ENCODE measurements at regions not wholly inside any gene's neighbourhood (a gene's known extent, or its start where the extent isn't known, plus 50 kb on each side); places are given as distances from the start of the nearest gene placed in this dataset.

GRCh38 chr1:214117780-214118179 lies 130.0 kb downstream of the PROX1 start (continued):
- no peak for TF ChIP-seq EZH2phosphoT487 (IDR thresholded peaks at IDR 0.05; ENCODE audit: borderline replicate concordance, low read depth)
- TF ChIP-seq GABPA (IDR thresholded peaks at IDR 0.05; ENCODE audit: low read depth) = no peak
- no peak for TF ChIP-seq MEF2A (IDR thresholded peaks at IDR 0.05; ENCODE audit: borderline replicate concordance, low read depth)

GRCh38 chr1:214120191-214120590 lies 132.4 kb downstream of the PROX1 start:
- Histone ChIP-seq H3K9me2 (no peaks in the 10 kb centered on the region), H4K20me1 (ENCODE audit: insufficient read depth) (no peaks in the 10 kb centered on the region), H3F3A (replicated peaks; ENCODE audit: insufficient read depth) (no peaks in the 10 kb centered on the region), H3K27me3 (ENCODE audit: insufficient read depth) (no peaks in the 10 kb centered on the region), H2AFZ (ENCODE audit: low read depth) (no peak overlapping the region), H3K27ac (ENCODE audit: low read depth in 2 of 2, low read length in 1 of 2) (no peak overlapping the region), H3K4me3 (ENCODE audit: low read depth in 2 of 2, low read length in 1 of 2) (no peak overlapping the region), H3K36me3 (replicated peaks in 1 of 2; ENCODE audit: control insufficient read depth in 1 of 2, insufficient read depth in 2 of 2, low read length in 1 of 2) (no peaks in the 10 kb centered on the region), H3K4me2 (no peak overlapping the region), H3K79me2 (ENCODE audit: insufficient read depth) (no peaks in the 10 kb centered on the region), H3K9ac (no peak overlapping the region), H3K9me3 (no peaks in the 10 kb centered on the region), H3K4me1 (ENCODE audit: control insufficient read depth in 1 of 2, insufficient read depth in 2 of 2, low read depth in 1 of 2, low read length in 1 of 2) (peaks cover 0 to 9% of the 10 kb centered on the region in 2 experiments; a peak in 2 of 4 replicates)
- ChIA-PET POLR2A (no interaction called here), CTCF (interaction anchor here (1.2 to 1.5 kb wide), 2 partner anchors 132 to 875 kb away, joined by 3 to 4 read pairs; partner anchors contain the start of gene PROX1)
- TF ChIP-seq FOSL2 (IDR thresholded peaks at IDR 0.05; ENCODE audit: borderline replicate concordance, low read depth) = no peak
- TF ChIP-seq EP300 (IDR thresholded peaks at IDR 0.05; ENCODE audit: borderline replicate concordance in 1 of 2, low read depth in 1 of 2, low read length in 1 of 2) = no peak
- TF ChIP-seq TCF12 (IDR thresholded peaks at IDR 0.05) = no peak
- TF ChIP-seq ZBTB33 (IDR thresholded peaks at IDR 0.05; ENCODE audit: borderline replicate concordance, low read depth) = no peak
- TF ChIP-seq SMC3 (IDR thresholded peaks at IDR 0.05; ENCODE audit: low read depth, low read length) = no peak
- no peak for TF ChIP-seq PBX3 (IDR thresholded peaks at IDR 0.05)
- TF ChIP-seq ELF1 (IDR thresholded peaks at IDR 0.05) = no peak
- WGBS (ENCODE audit: low lambda C conversion rate) = 7% methylated on average over 4 of the region's 4 CpGs
- no peak for DNase-seq

- no peaks in the 10 kb centered on the region for H3K9me2 ChIP-seq
- no peaks in the 10 kb centered on the region for H3K79me2 ChIP-seq (ENCODE audit: insufficient read depth)
- H3K27me3 ChIP-seq (ENCODE audit: insufficient read depth) = no peaks in the 10 kb centered on the region
- no peak overlapping the region for H3K4me3 ChIP-seq (ENCODE audit: low read depth in 2 of 2, low read length in 1 of 2)
- CTCF ChIA-PET = interaction anchor here (1.2 to 1.5 kb wide), 2 partner anchors 133 to 876 kb away, joined by 3 to 4 read pairs; partner anchors contain the start of gene PROX1
- no peak for DNase-seq
- H3K9ac ChIP-seq = no peak overlapping the region
- no peaks in the 10 kb centered on the region for H3K9me3 ChIP-seq
- WGBS (ENCODE audit: low lambda C conversion rate) = 28% methylated on average over 6 of the region's 6 CpGs
- POLR2A ChIA-PET = no interaction called here
- no peak overlapping the region for H3K27ac ChIP-seq (ENCODE audit: low read depth in 2 of 2, low read length in 1 of 2)
- no peak overlapping the region for H3K4me2 ChIP-seq
- no peaks in the 10 kb centered on the region for H4K20me1 ChIP-seq (ENCODE audit: insufficient read depth)
- H3K36me3 ChIP-seq (replicated peaks in 1 of 2; ENCODE audit: control insufficient read depth in 1 of 2, insufficient read depth in 2 of 2, low read length in 1 of 2) = no peaks in the 10 kb centered on the region
- H2AFZ ChIP-seq (ENCODE audit: low read depth) = no peak overlapping the region
- no peaks in the 10 kb centered on the region for H3F3A ChIP-seq (replicated peaks; ENCODE audit: insufficient read depth)
- peaks cover 0 to 10% of the 10 kb centered on the region in 2 experiments; a peak in 2 of 4 replicates for H3K4me1 ChIP-seq (ENCODE audit: control insufficient read depth in 1 of 2, insufficient read depth in 2 of 2, low read depth in 1 of 2, low read length in 1 of 2)
- no peak for TF ChIP-seq EP300 (IDR thresholded peaks at IDR 0.05; ENCODE audit: borderline replicate concordance in 1 of 2, low read depth in 1 of 2, low read length in 1 of 2)
- no peak for TF ChIP-seq FOSL2 (IDR thresholded peaks at IDR 0.05; ENCODE audit: borderline replicate concordance, low read depth)
- TF ChIP-seq USF1 (IDR thresholded peaks at IDR 0.05; ENCODE audit: borderline replicate concordance, low read depth) = no peak
- TF ChIP-seq GABPA (IDR thresholded peaks at IDR 0.05; ENCODE audit: low read depth) = no peak
- no peak for TF ChIP-seq CHD2 (IDR thresholded peaks at IDR 0.05; ENCODE audit: low read length, partially characterized antibody)
- no peak for TF ChIP-seq JUND (IDR thresholded peaks at IDR 0.05)
- no peak for TF ChIP-seq REST (IDR thresholded peaks at IDR 0.05; ENCODE audit: low read depth, low read length)
- no peak for TF ChIP-seq MAX (IDR thresholded peaks at IDR 0.05; ENCODE audit: low read depth)
- TF ChIP-seq SIN3A (IDR thresholded peaks at IDR 0.05; ENCODE audit: borderline replicate concordance, low read depth, low read length) = no peak
- no peak for TF ChIP-seq IRF3 (IDR thresholded peaks at IDR 0.05; ENCODE audit: low read depth, low read length)
Measured at GRCh38 chr1:214120951-214121350, 133.2 kb downstream of the PROX1 start.
